ENCODE measurements at regions not wholly inside any gene's neighbourhood (a gene's known extent, or its start where the extent isn't known, plus 50 kb on each side); places are given as distances from the start of the nearest gene placed in this dataset.

GRCh38 chr6:4584801-4585200, 191.4 kb upstream of the CDYL start:
- DNase-seq = no peak

- no peak for DNase-seq
Measured at GRCh38 chr6:4582506-4583417, 193.4 kb upstream of the CDYL start.

GRCh38 chr6:4581468-4582385, 194.5 kb upstream of the CDYL start:
- no peak for DNase-seq

GRCh38 chr6:4580361-4580760, 195.8 kb upstream of the CDYL start:
- DNase-seq = no peak

GRCh38 chr6:4577406-4577805, 198.8 kb upstream of the CDYL start:
- no peak for DNase-seq

- no peak for DNase-seq
Measured at GRCh38 chr6:4575714-4576113, 200.5 kb upstream of the CDYL start.

- no peak for DNase-seq
Measured at GRCh38 chr6:4574007-4574406, 202.2 kb upstream of the CDYL start.

GRCh38 chr6:4571011-4571410, 205.2 kb upstream of the CDYL start:
- no peak for DNase-seq

GRCh38 chr6:4568138-4568537, 208.1 kb upstream of the CDYL start:
- DNase-seq = no peak

- DNase-seq = no peak
Measured at GRCh38 chr6:4567141-4567540, 209.1 kb upstream of the CDYL start.

GRCh38 chr6:4565301-4566250, 210.6 kb upstream of the CDYL start:
- no peak for DNase-seq

- DNase-seq = no peak
Measured at GRCh38 chr6:4564801-4565271, 211.4 kb upstream of the CDYL start.

- DNase-seq = no peak
Measured at GRCh38 chr6:4563877-4564276, 212.3 kb upstream of the CDYL start.

GRCh38 chr6:4563156-4563555, 213.0 kb upstream of the CDYL start:
- DNase-seq = no peak

- no peak for DNase-seq
Measured at GRCh38 chr6:4561773-4562400, 214.3 kb upstream of the CDYL start.

- DNase-seq = no peak
Measured at GRCh38 chr6:4561078-4561435, 215.1 kb upstream of the CDYL start.

GRCh38 chr6:4560221-4561077, 215.8 kb upstream of the CDYL start:
- no peak for DNase-seq

- no peak for DNase-seq
Measured at GRCh38 chr6:4559281-4559875, 216.8 kb upstream of the CDYL start.

GRCh38 chr6:4554645-4555044, 221.6 kb upstream of the CDYL start:
- DNase-seq = no peak

GRCh38 chr6:4553387-4553786, 222.8 kb upstream of the CDYL start:
- DNase-seq = no peak

GRCh38 chr6:4550227-4550597, 226.0 kb upstream of the CDYL start:
- DNase-seq = no peak

Measured in NCI-H510A (cell line).